Small intestine (tissue), 7 donors: ENCODE measurements at regions not wholly inside any gene's neighbourhood (a gene's known extent, or its start where the extent isn't known, plus 50 kb on each side); places are given as distances from the start of the nearest gene placed in this dataset.
A peak's percentile ranks its signal among the peaks of the same experiment; 100 is the strongest.
"Not testable (repeated sequence)": the region's sequence is repeated elsewhere in the genome, so short reads cannot be mapped to it uniquely, and the experiment has no call there.

ENCODE experiments used
- DNase-seq, 2 donors: peaks; one replicate each; pipeline versions ENCODE4 v3.0.0 to v3.0.0-alpha.2; 2013
- FAIRE-seq: peaks from 2 replicates; lab custom pipeline; 2012; peaks lifted over from hg19 to GRCh38; lab: Jason Lieb, UNC
- H3K27ac ChIP-seq, 3 donors: one replicate each; pipeline ENCODE4 v1.5.1; 2013; ENCODE audit warnings: low read length in 2 of 3, mild to moderate bottlenecking in 2 of 3, control low read depth in 1 of 3, inconsistent platforms in 1 of 3, low read depth in 1 of 3, moderate library complexity in 1 of 3
- H3K27me3 ChIP-seq, 3 donors: one replicate each; pipeline ENCODE4 v1.6.1; 2013; ENCODE audit warnings: low read length in 3 of 3, inconsistent platforms in 1 of 3; ENCODE audit not compliant: control insufficient read depth in 3 of 3, insufficient read depth in 3 of 3
- H3K36me3 ChIP-seq, 3 donors: one replicate each; pipeline ENCODE4 v1.6.1; 2013; ENCODE audit warnings: low read length in 3 of 3, inconsistent platforms in 1 of 3, low read depth in 1 of 3, mild to moderate bottlenecking in 1 of 3, moderate library complexity in 1 of 3; ENCODE audit not compliant: control insufficient read depth in 3 of 3, insufficient read depth in 2 of 3
- H3K4me1 ChIP-seq, 3 donors: one replicate each; pipeline ENCODE4 v1.6.1; 2013; ENCODE audit warnings: low read length in 2 of 3, inconsistent platforms in 1 of 3, low read depth in 1 of 3, mild to moderate bottlenecking in 1 of 3, moderate library complexity in 1 of 3; ENCODE audit not compliant: control insufficient read depth in 3 of 3, insufficient read depth in 2 of 3
- H3K4me3 ChIP-seq, 3 donors: one replicate each; pipeline ENCODE4 v1.5.1; 2013; ENCODE audit warnings: low read length in 3 of 3, control low read depth in 1 of 3, inconsistent platforms in 1 of 3, low read depth in 1 of 3, mild to moderate bottlenecking in 1 of 3, moderate library complexity in 1 of 3
- H3K9me3 ChIP-seq, 2 donors: one replicate each; pipeline ENCODE4 v1.6.1; 2013; ENCODE audit warnings: low read depth in 1 of 2, low read length in 1 of 2; ENCODE audit not compliant: control insufficient read depth in 2 of 2, insufficient read depth in 1 of 2
- WGBS, 3 donors: extraction: QIAGEN DNeasy Blood & Tissue Kit; methylation state at CpG; one replicate each; pipeline ENCODE4 v1.1.7; 2013; 5-methylcytosine and 5-hydroxymethylcytosine counted together
- donor health status: healthy with polysubstance abuse.
- donor health status: control.
- donor health status: control.
- donor health status: Bipolar disorder and iron deficiency.
- donor health status: healthy.

GRCh38 chrX:130556951-130557350 lies 155.2 kb downstream of the RBMX2 start:
- Histone ChIP-seq H3K27ac (no peak overlapping the region), H3K9me3 (no peaks in the 10 kb centered on the region), H3K4me1 (no peaks in the 10 kb centered on the region), H3K27me3 (peaks cover 0 to 5% (median 0%) of the 10 kb centered on the region in 3 donors), H3K4me3 (no peak overlapping the region), H3K36me3 (no peaks in the 10 kb centered on the region)
- FAIRE-seq (no peak), DNase-seq (no peak)
- WGBS, 3 donors = 80 to 91% (median 90%) methylated on average over 1 of the region's 1 CpG

- Histone ChIP-seq H3K4me3 (no peak overlapping the region), H3K27me3 (no peaks in the 10 kb centered on the region), H3K9me3 (no peaks in the 10 kb centered on the region), H3K36me3 (no peaks in the 10 kb centered on the region), H3K4me1 (no peaks in the 10 kb centered on the region), H3K27ac (no peak overlapping the region)
- FAIRE-seq = no peak
- no peak for DNase-seq
- WGBS, 3 donors = 62 to 64% (median 63%) methylated on average over 2 to 4 of the region's 5 CpGs
Measured at GRCh38 chrX:130560544-130560943, 158.8 kb downstream of the RBMX2 start.

GRCh38 chrX:130561930-130562329 lies 160.1 kb downstream of the RBMX2 start:
- no peaks in the 10 kb centered on the region for H3K4me1 ChIP-seq

GRCh38 chrX:130563476-130563875 lies 161.7 kb downstream of the RBMX2 start:
- H3K4me3 ChIP-seq = no peak overlapping the region
- 82 to 96% (median 90%) methylated on average over 2 of the region's 2 CpGs for WGBS, 3 donors
- no peaks in the 10 kb centered on the region for H3K27me3 ChIP-seq
- no peaks in the 10 kb centered on the region for H3K4me1 ChIP-seq
- DNase-seq = no peak
- no peaks in the 10 kb centered on the region for H3K9me3 ChIP-seq
- no peak overlapping the region for H3K27ac ChIP-seq
- no peaks in the 10 kb centered on the region for H3K36me3 ChIP-seq
- no peak for FAIRE-seq

More at GRCh38 chrX:130561930-130562329, 160.1 kb downstream of the RBMX2 start:
- Histone ChIP-seq H3K27me3 (no peaks in the 10 kb centered on the region), H3K27ac (no peak overlapping the region), H3K36me3 (no peaks in the 10 kb centered on the region), H3K9me3 (no peaks in the 10 kb centered on the region), H3K4me3 (no peak overlapping the region)
- DNase-seq = no peak
- WGBS, 3 donors = 76 to 81% (median 76%) methylated on average over 1 of the region's 1 CpG
- no peak for FAIRE-seq

- H3K4me3 ChIP-seq = no peak overlapping the region
- DNase-seq (peak in 1 of 2 donors; percentile 9), FAIRE-seq (no peak)
- WGBS, 3 donors = 29 to 61% (median 47%) methylated on average over 4 of the region's 4 CpGs
- H3K27me3 ChIP-seq = no peaks in the 10 kb centered on the region
- peak overlapping the region in 1 of 3 donors; percentile 8 for H3K27ac ChIP-seq
- H3K4me1 ChIP-seq = no peaks in the 10 kb centered on the region
- no peaks in the 10 kb centered on the region for H3K9me3 ChIP-seq
- no peaks in the 10 kb centered on the region for H3K36me3 ChIP-seq
Measured at GRCh38 chrX:130566028-130566683, 164.4 kb downstream of the RBMX2 start.

- not testable (repeated sequence) for H3K9me3 ChIP-seq, H3K27me3 ChIP-seq, H3K27ac ChIP-seq, H3K36me3 ChIP-seq, FAIRE-seq, H3K4me1 ChIP-seq, DNase-seq, H3K4me3 ChIP-seq
- 88 to 90% methylated on average over 6 to 12 of the region's 15 CpGs; no CpG with 5 or more reads in 1 of the 3 donors for WGBS, 3 donors
Measured at GRCh38 chrX:130573030-130573429, 171.2 kb downstream of the RBMX2 start.
